Fibroblast of villous mesenchyme (primary cell): ENCODE measurements at regions not wholly inside any gene's neighbourhood (a gene's known extent, or its start where the extent isn't known, plus 50 kb on each side); places are given as distances from the start of the nearest gene placed in this dataset.

Experiments
- DNase-seq: peaks from one replicate; pipeline ENCODE4 v3.0.0-alpha.2; 2010; ENCODE audit warnings: low read depth
- H3K4me3 ChIP-seq: 2 replicates; pipeline ENCODE4 v1.5.1; 2011; ENCODE audit warnings: low read depth, mild to moderate bottlenecking, low read length
- CTCF ChIP-seq: IDR thresholded peaks from 2 replicates; pipeline ENCODE4 v1.5.1; 2012; ENCODE audit warnings: low read depth, mild to moderate bottlenecking, low read length; ENCODE audit not compliant: insufficient read depth

GRCh38 chr11:82599836-82600235 lies 133.8 kb downstream of the FAM181B start:
- H3K4me3 ChIP-seq, result no peak overlapping the region
- DNase-seq, result no peak
- TF ChIP-seq CTCF, result no peak

DNA sequence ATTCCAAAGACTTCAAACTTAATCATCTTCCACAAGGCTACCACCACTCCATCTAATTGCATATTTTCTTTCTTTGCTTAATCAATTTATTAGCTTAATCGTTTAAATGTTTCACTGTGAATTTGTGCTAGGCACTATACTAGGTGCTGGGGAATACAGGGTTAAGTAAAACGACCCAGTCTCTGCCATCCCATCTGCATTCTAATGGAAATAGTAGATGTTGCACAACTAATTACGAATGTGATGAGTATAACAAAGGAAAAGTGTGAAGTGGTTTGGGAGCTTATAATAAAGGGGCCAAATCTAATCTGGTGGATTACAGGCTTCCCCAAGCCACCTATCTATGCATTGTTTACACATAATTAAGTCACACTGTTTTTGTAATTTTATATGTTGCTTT lies 147.1 kb downstream of the FAM181B start:
- no peak overlapping the region for H3K4me3 ChIP-seq
- no peak for TF ChIP-seq CTCF
- DNase-seq, result no peak

- no peak for DNase-seq
- no peak overlapping the region for H3K4me3 ChIP-seq
- no peak for TF ChIP-seq CTCF
Measured at GRCh38 chr11:82577246-82577645, 156.4 kb downstream of the FAM181B start.

DNA sequence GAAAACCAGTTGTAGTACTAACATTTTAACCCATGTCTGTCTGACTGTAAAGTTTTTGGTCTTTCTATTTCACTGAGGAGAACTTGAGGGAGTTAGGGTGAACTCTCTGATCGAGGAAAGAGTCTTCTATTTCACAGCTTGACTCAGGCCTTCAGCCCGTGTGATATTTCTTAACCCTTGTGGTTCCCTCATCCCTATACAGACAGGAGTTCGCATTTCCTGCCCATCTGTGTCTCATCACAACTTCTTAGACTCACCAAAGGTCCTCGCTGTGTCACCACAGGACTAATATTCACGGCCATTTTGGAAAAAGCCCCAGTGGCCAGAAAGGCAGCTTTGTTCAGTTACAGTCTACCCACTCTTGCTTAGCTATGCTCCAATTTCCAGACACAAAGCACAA lies 172.8 kb downstream of the FAM181B start:
- TF ChIP-seq CTCF, result no peak
- no peak overlapping the region for H3K4me3 ChIP-seq
- DNase-seq, result no peak

DNA sequence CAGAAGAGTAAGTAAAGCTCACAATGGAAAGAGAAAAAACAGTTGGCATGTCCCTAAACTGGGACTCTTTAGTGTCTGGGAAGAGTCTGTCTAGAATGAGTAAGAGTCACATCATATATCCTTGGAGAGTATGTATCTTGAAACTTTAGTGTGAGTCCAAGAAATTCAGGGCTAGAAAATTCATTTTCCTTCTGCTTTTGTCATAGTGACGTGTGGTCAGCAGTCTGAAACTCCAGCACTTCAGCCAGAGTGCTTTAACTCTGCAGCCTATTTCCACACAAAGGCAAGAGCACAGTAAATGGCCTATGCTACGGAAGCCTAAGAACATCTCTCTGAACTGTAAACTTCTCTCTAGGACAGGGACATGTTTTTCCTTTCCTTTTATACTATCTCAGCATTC lies 174.1 kb downstream of the FAM181B start:
- no peak for DNase-seq
- H3K4me3 ChIP-seq, result no peak overlapping the region
- TF ChIP-seq CTCF, result no peak

DNA sequence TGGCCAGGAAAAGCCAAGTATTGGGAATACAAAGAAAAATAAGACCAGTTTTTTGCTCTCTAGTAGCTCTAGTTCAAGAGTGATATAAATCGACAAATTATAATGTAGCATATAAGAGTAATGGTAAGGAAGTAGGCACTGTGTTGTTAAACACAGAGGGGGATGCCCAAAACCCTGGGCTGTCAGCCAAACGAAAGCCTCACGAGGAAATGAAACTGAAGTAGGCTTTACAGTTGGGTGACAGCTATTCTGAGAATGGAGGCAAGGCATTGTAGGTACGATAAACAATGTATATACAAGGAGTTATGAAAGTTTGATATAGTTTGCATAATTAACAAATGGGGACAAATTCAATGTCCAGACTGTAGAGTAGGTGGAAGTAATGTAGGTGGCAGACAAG lies 176.4 kb downstream of the FAM181B start:
- no peak for TF ChIP-seq CTCF
- DNase-seq, result no peak
- H3K4me3 ChIP-seq, result no peak overlapping the region

- H3K4me3 ChIP-seq, result no peak overlapping the region
- TF ChIP-seq CTCF, result no peak
- DNase-seq, result no peak
Measured at GRCh38 chr11:82556210-82556609, 177.5 kb downstream of the FAM181B start.
